ENCODE measurements at regions not wholly inside any gene's neighbourhood (a gene's known extent, or its start where the extent isn't known, plus 50 kb on each side); places are given as distances from the start of the nearest gene placed in this dataset.

DNA sequence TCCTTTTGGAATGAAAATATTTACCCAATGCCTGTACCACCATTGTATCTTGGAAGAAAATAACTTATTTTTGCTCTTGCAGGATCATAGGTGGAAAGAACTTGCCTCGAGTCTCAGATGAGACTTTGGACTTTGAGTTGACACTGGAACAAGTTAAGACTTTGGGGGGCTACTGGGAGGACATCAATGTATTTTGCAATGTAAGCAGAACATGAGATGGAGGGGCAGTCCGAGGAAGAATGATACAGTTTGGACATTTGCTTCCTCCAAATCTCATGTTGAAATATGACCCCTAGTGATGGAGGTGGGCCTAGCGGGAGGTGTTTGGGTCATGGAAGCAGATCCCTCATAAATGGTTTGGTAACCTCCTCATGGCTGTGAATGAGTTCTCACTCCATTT lies 1428.6 kb downstream of the ZPLD1 start:
- Mint-ChIP-seq H3K27ac (no peak overlapping the region), H3K9me3 (no peaks in the 10 kb centered on the region), H3K27me3 (ENCODE audit: insufficient read depth, low read depth) (no peaks in the 10 kb centered on the region), H3K36me3 (no peaks in the 10 kb centered on the region), H3K4me1 (no peaks in the 10 kb centered on the region), H3K4me3 (no peak overlapping the region)
- Histone ChIP-seq H3K4me1 (no peaks in the 10 kb centered on the region), H3F3A (ENCODE audit: low read depth) (no peaks in the 10 kb centered on the region), H3K4me2 (no peak overlapping the region), H4K20me1 (ENCODE audit: low read depth) (no peaks in the 10 kb centered on the region), H2AFZ (replicated peaks) (no peak overlapping the region), H3K36me3 (no peaks in the 10 kb centered on the region), H3K4me3 (no peak overlapping the region), H3K9ac (no peak overlapping the region), H3K9me3 (ENCODE audit: low read depth) (no peaks in the 10 kb centered on the region), H3K27ac (no peak overlapping the region), H3K27me3 (no peaks in the 10 kb centered on the region), H3K79me2 (ENCODE audit: low read depth) (no peaks in the 10 kb centered on the region)
- TF ChIP-seq EZH2phosphoT487 (IDR thresholded peaks at IDR 0.05) (no peak), EZH2 (IDR thresholded peaks at IDR 0.05) (no peak)
- TF ChIP-seq, protein P1, sequence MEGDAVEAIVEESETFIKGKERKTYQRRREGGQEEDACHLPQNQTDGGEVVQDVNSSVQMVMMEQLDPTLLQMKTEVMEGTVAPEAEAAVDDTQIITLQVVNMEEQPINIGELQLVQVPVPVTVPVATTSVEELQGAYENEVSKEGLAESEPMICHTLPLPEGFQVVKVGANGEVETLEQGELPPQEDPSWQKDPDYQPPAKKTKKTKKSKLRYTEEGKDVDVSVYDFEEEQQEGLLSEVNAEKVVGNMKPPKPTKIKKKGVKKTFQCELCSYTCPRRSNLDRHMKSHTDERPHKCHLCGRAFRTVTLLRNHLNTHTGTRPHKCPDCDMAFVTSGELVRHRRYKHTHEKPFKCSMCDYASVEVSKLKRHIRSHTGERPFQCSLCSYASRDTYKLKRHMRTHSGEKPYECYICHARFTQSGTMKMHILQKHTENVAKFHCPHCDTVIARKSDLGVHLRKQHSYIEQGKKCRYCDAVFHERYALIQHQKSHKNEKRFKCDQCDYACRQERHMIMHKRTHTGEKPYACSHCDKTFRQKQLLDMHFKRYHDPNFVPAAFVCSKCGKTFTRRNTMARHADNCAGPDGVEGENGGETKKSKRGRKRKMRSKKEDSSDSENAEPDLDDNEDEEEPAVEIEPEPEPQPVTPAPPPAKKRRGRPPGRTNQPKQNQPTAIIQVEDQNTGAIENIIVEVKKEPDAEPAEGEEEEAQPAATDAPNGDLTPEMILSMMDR (IDR thresholded peaks at IDR 0.05), result no peak
- no peak for DNase-seq (ENCODE audit: low spot score)

DNA sequence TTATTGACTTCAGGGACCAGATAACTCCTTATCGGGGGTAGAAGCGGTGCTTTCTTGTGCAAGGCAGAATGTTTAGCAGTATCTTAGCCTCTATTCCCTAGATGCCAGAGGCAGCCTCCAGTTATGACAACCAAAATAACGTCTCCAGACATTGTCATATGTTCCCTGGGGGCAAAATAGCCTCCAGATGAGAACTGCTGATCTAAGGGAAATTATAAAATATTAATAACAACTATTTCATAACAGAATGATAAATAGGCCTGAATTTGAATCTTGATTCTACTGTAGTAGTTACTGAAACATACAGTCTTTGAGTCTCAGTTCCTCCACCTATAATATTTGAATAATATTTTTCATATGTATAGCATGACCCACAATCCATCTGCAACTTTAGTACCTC lies 1431.3 kb downstream of the ZPLD1 start:
- Histone ChIP-seq H3K4me3 (no peak overlapping the region), H2AFZ (replicated peaks) (no peak overlapping the region), H3K27me3 (no peaks in the 10 kb centered on the region), H3K9ac (no peak overlapping the region), H3K9me3 (ENCODE audit: low read depth) (no peaks in the 10 kb centered on the region), H3K36me3 (no peaks in the 10 kb centered on the region), H4K20me1 (ENCODE audit: low read depth) (no peaks in the 10 kb centered on the region), H3K4me1 (no peaks in the 10 kb centered on the region), H3F3A (ENCODE audit: low read depth) (no peaks in the 10 kb centered on the region), H3K4me2 (no peak overlapping the region), H3K27ac (no peak overlapping the region), H3K79me2 (ENCODE audit: low read depth) (no peaks in the 10 kb centered on the region)
- Mint-ChIP-seq H3K4me3 (no peak overlapping the region), H3K4me1 (no peaks in the 10 kb centered on the region), H3K27me3 (ENCODE audit: insufficient read depth, low read depth) (no peaks in the 10 kb centered on the region), H3K36me3 (no peaks in the 10 kb centered on the region), H3K9me3 (no peaks in the 10 kb centered on the region), H3K27ac (no peak overlapping the region)
- TF ChIP-seq EZH2phosphoT487 (IDR thresholded peaks at IDR 0.05), result no peak
- TF ChIP-seq, protein P1 (IDR thresholded peaks at IDR 0.05), result no peak
- no peak for TF ChIP-seq EZH2 (IDR thresholded peaks at IDR 0.05)
- DNase-seq (ENCODE audit: low spot score), result no peak

DNA sequence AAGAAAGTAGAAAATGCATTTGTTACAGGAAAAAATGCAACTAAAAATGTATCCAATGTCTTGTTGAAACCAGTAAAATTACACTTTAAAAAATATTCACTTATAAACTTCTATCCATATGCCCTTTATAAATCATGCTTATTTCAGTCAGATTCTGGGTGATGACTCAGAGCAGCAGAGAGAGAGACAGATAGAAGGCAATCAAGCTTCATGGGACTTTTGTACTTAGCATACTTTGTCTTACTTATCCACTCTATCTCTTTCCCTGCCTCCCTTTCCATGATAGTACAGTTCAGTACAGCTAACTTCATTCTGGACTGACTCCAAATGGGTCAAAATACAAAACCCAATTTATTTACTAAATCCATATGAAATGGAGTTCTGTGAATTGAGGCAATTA lies 1438.2 kb downstream of the ZPLD1 start:
- Histone ChIP-seq H3K9ac (no peak overlapping the region), H2AFZ (replicated peaks) (no peak overlapping the region), H3K36me3 (no peaks in the 10 kb centered on the region), H3K9me3 (ENCODE audit: low read depth) (no peaks in the 10 kb centered on the region), H4K20me1 (ENCODE audit: low read depth) (no peaks in the 10 kb centered on the region), H3K4me2 (no peak overlapping the region), H3F3A (ENCODE audit: low read depth) (no peaks in the 10 kb centered on the region), H3K4me3 (no peak overlapping the region), H3K79me2 (ENCODE audit: low read depth) (no peaks in the 10 kb centered on the region), H3K27me3 (no peaks in the 10 kb centered on the region), H3K4me1 (no peaks in the 10 kb centered on the region), H3K27ac (no peak overlapping the region)
- Mint-ChIP-seq H3K9me3 (no peaks in the 10 kb centered on the region), H3K36me3 (no peaks in the 10 kb centered on the region), H3K27me3 (ENCODE audit: insufficient read depth, low read depth) (no peaks in the 10 kb centered on the region), H3K27ac (no peak overlapping the region), H3K4me3 (no peak overlapping the region), H3K4me1 (no peaks in the 10 kb centered on the region)
- TF ChIP-seq EZH2 (IDR thresholded peaks at IDR 0.05), result no peak
- TF ChIP-seq, protein P1 (IDR thresholded peaks at IDR 0.05), result no peak
- TF ChIP-seq EZH2phosphoT487 (IDR thresholded peaks at IDR 0.05), result no peak
- DNase-seq (ENCODE audit: low spot score), result no peak

Measured in neural progenitor cell (in vitro differentiated cells).